ENCODE measurements at regions not wholly inside any gene's neighbourhood (a gene's known extent, or its start where the extent isn't known, plus 50 kb on each side); places are given as distances from the start of the nearest gene placed in this dataset.

GRCh38 chr3:103918336-103918735, 1448.4 kb upstream of the ALCAM start:
- no peaks in the 10 kb centered on the region for H3K36me3 Mint-ChIP-seq (ENCODE audit: low read depth)
- H3K27ac Mint-ChIP-seq = no peak overlapping the region
- H3K4me1 Mint-ChIP-seq (ENCODE audit: low read depth) = no peaks in the 10 kb centered on the region
- H3K4me3 Mint-ChIP-seq = no peak overlapping the region
- H3K27me3 Mint-ChIP-seq (ENCODE audit: insufficient read depth) = no peaks in the 10 kb centered on the region
- no peaks in the 10 kb centered on the region for H3K9me3 Mint-ChIP-seq
- intact Hi-C loops (cut with micrococcal nuclease) = no loop called here
- no peak for DNase-seq (ENCODE audit: low spot score)

- Mint-ChIP-seq H3K4me1 (ENCODE audit: low read depth) (no peaks in the 10 kb centered on the region), H3K36me3 (ENCODE audit: low read depth) (no peaks in the 10 kb centered on the region), H3K27ac (no peak overlapping the region), H3K27me3 (ENCODE audit: insufficient read depth) (no peaks in the 10 kb centered on the region), H3K4me3 (no peak overlapping the region), H3K9me3 (no peaks in the 10 kb centered on the region)
- intact Hi-C loops (cut with micrococcal nuclease) = no loop called here
- DNase-seq (ENCODE audit: low spot score) = no peak
Observed at GRCh38 chr3:103919327-103919726, 1447.4 kb upstream of the ALCAM start.

- Mint-ChIP-seq H3K4me1 (ENCODE audit: low read depth) (no peaks in the 10 kb centered on the region), H3K27me3 (ENCODE audit: insufficient read depth) (no peaks in the 10 kb centered on the region), H3K27ac (no peak overlapping the region), H3K36me3 (ENCODE audit: low read depth) (no peaks in the 10 kb centered on the region), H3K4me3 (no peak overlapping the region), H3K9me3 (no peaks in the 10 kb centered on the region)
- intact Hi-C loops (cut with micrococcal nuclease) = no loop called here
- DNase-seq (ENCODE audit: low spot score) = no peak
Observed at GRCh38 chr3:103923907-103924306, 1442.8 kb upstream of the ALCAM start.

GRCh38 chr3:103924544-103924943, 1442.2 kb upstream of the ALCAM start:
- no peaks in the 10 kb centered on the region for H3K4me1 Mint-ChIP-seq (ENCODE audit: low read depth)
- DNase-seq (ENCODE audit: low spot score) = no peak
- intact Hi-C loops (cut with micrococcal nuclease) = no loop called here
- H3K36me3 Mint-ChIP-seq (ENCODE audit: low read depth) = no peaks in the 10 kb centered on the region
- no peak overlapping the region for H3K27ac Mint-ChIP-seq
- no peak overlapping the region for H3K4me3 Mint-ChIP-seq
- H3K27me3 Mint-ChIP-seq (ENCODE audit: insufficient read depth) = no peaks in the 10 kb centered on the region
- H3K9me3 Mint-ChIP-seq = no peaks in the 10 kb centered on the region

GRCh38 chr3:103926936-103927335, 1439.8 kb upstream of the ALCAM start:
- no peak for DNase-seq (ENCODE audit: low spot score)
- Mint-ChIP-seq H3K9me3 (peaks cover 2% of the 10 kb centered on the region), H3K36me3 (ENCODE audit: low read depth) (no peaks in the 10 kb centered on the region), H3K27ac (no peak overlapping the region), H3K4me1 (ENCODE audit: low read depth) (no peaks in the 10 kb centered on the region), H3K4me3 (no peak overlapping the region), H3K27me3 (ENCODE audit: insufficient read depth) (no peaks in the 10 kb centered on the region)
- intact Hi-C loops (cut with micrococcal nuclease) = no loop called here

GRCh38 chr3:103927896-103928295, 1438.8 kb upstream of the ALCAM start:
- Mint-ChIP-seq H3K4me1 (ENCODE audit: low read depth) (no peaks in the 10 kb centered on the region), H3K9me3 (peaks cover 2% of the 10 kb centered on the region), H3K27ac (no peak overlapping the region), H3K36me3 (ENCODE audit: low read depth) (no peaks in the 10 kb centered on the region), H3K27me3 (ENCODE audit: insufficient read depth) (no peaks in the 10 kb centered on the region), H3K4me3 (no peak overlapping the region)
- intact Hi-C loops (cut with micrococcal nuclease) = no loop called here
- DNase-seq (ENCODE audit: low spot score) = no peak

GRCh38 chr3:103937094-103937493, 1429.6 kb upstream of the ALCAM start:
- no peak overlapping the region for H3K4me3 Mint-ChIP-seq
- H3K9me3 Mint-ChIP-seq = no peaks in the 10 kb centered on the region
- intact Hi-C loops (cut with micrococcal nuclease) = no loop called here
- H3K27me3 Mint-ChIP-seq (ENCODE audit: insufficient read depth) = no peaks in the 10 kb centered on the region
- H3K36me3 Mint-ChIP-seq (ENCODE audit: low read depth) = no peaks in the 10 kb centered on the region
- no peaks in the 10 kb centered on the region for H3K4me1 Mint-ChIP-seq (ENCODE audit: low read depth)
- no peak overlapping the region for H3K27ac Mint-ChIP-seq
- no peak for DNase-seq (ENCODE audit: low spot score)

- intact Hi-C loops (cut with micrococcal nuclease) = no loop called here
Observed at GRCh38 chr3:103947062-103947461, 1419.6 kb upstream of the ALCAM start.

GRCh38 chr3:103949693-103950092, 1417.0 kb upstream of the ALCAM start:
- Mint-ChIP-seq H3K27ac (no peak overlapping the region), H3K4me1 (ENCODE audit: low read depth) (no peaks in the 10 kb centered on the region), H3K4me3 (no peak overlapping the region), H3K27me3 (ENCODE audit: insufficient read depth) (no peaks in the 10 kb centered on the region), H3K36me3 (ENCODE audit: low read depth) (no peaks in the 10 kb centered on the region), H3K9me3 (no peaks in the 10 kb centered on the region)
- intact Hi-C loops (cut with micrococcal nuclease) = no loop called here
- DNase-seq (ENCODE audit: low spot score) = no peak

More at GRCh38 chr3:103947062-103947461, 1419.6 kb upstream of the ALCAM start:
- Mint-ChIP-seq H3K4me1 (ENCODE audit: low read depth) (no peaks in the 10 kb centered on the region), H3K4me3 (no peak overlapping the region), H3K36me3 (ENCODE audit: low read depth) (no peaks in the 10 kb centered on the region), H3K9me3 (no peaks in the 10 kb centered on the region), H3K27me3 (ENCODE audit: insufficient read depth) (no peaks in the 10 kb centered on the region), H3K27ac (no peak overlapping the region)
- DNase-seq (ENCODE audit: low spot score) = no peak

- intact Hi-C loops (cut with micrococcal nuclease) = no loop called here
- DNase-seq (ENCODE audit: low spot score) = no peak
Observed at GRCh38 chr3:103950676-103951075, 1416.0 kb upstream of the ALCAM start.

GRCh38 chr3:103953796-103954195, 1412.9 kb upstream of the ALCAM start:
- H3K4me1 Mint-ChIP-seq (ENCODE audit: low read depth) = no peaks in the 10 kb centered on the region

More at GRCh38 chr3:103950676-103951075, 1416.0 kb upstream of the ALCAM start:
- Mint-ChIP-seq H3K36me3 (ENCODE audit: low read depth) (no peaks in the 10 kb centered on the region), H3K4me1 (ENCODE audit: low read depth) (no peaks in the 10 kb centered on the region), H3K9me3 (no peaks in the 10 kb centered on the region), H3K27ac (no peak overlapping the region), H3K27me3 (ENCODE audit: insufficient read depth) (no peaks in the 10 kb centered on the region), H3K4me3 (no peak overlapping the region)

GRCh38 chr3:103960819-103961218, 1405.9 kb upstream of the ALCAM start:
- H3K4me1 Mint-ChIP-seq (ENCODE audit: low read depth) = no peaks in the 10 kb centered on the region
- no peak for DNase-seq (ENCODE audit: low spot score)
- no peak overlapping the region for H3K27ac Mint-ChIP-seq
- H3K9me3 Mint-ChIP-seq = peaks cover 3% of the 10 kb centered on the region
- H3K4me3 Mint-ChIP-seq = no peak overlapping the region
- intact Hi-C loops (cut with micrococcal nuclease) = no loop called here
- H3K36me3 Mint-ChIP-seq (ENCODE audit: low read depth) = no peaks in the 10 kb centered on the region
- H3K27me3 Mint-ChIP-seq (ENCODE audit: insufficient read depth) = no peaks in the 10 kb centered on the region

More at GRCh38 chr3:103953796-103954195, 1412.9 kb upstream of the ALCAM start:
- no peak overlapping the region for H3K4me3 Mint-ChIP-seq
- DNase-seq (ENCODE audit: low spot score) = no peak
- H3K27me3 Mint-ChIP-seq (ENCODE audit: insufficient read depth) = no peaks in the 10 kb centered on the region
- no peak overlapping the region for H3K27ac Mint-ChIP-seq
- no peaks in the 10 kb centered on the region for H3K36me3 Mint-ChIP-seq (ENCODE audit: low read depth)
- intact Hi-C loops (cut with micrococcal nuclease) = no loop called here
- H3K9me3 Mint-ChIP-seq = no peaks in the 10 kb centered on the region

GRCh38 chr3:103963599-103963998, 1403.1 kb upstream of the ALCAM start:
- H3K27ac Mint-ChIP-seq = no peak overlapping the region
- DNase-seq (ENCODE audit: low spot score) = no peak

GRCh38 chr3:103965764-103966163, 1400.9 kb upstream of the ALCAM start:
- Mint-ChIP-seq H3K4me3 (no peak overlapping the region), H3K36me3 (ENCODE audit: low read depth) (no peaks in the 10 kb centered on the region), H3K27ac (no peak overlapping the region), H3K9me3 (peaks cover 3% of the 10 kb centered on the region), H3K27me3 (ENCODE audit: insufficient read depth) (no peaks in the 10 kb centered on the region), H3K4me1 (ENCODE audit: low read depth) (no peaks in the 10 kb centered on the region)
- no peak for DNase-seq (ENCODE audit: low spot score)
- intact Hi-C loops (cut with micrococcal nuclease) = no loop called here

More at GRCh38 chr3:103963599-103963998, 1403.1 kb upstream of the ALCAM start:
- Mint-ChIP-seq H3K4me3 (no peak overlapping the region), H3K27me3 (ENCODE audit: insufficient read depth) (no peaks in the 10 kb centered on the region), H3K9me3 (peaks cover 3% of the 10 kb centered on the region), H3K4me1 (ENCODE audit: low read depth) (no peaks in the 10 kb centered on the region), H3K36me3 (ENCODE audit: low read depth) (no peaks in the 10 kb centered on the region)
- intact Hi-C loops (cut with micrococcal nuclease) = no loop called here
